Skeletal muscle tissue (tissue), 3 donors: ENCODE measurements at regions not wholly inside any gene's neighbourhood (a gene's known extent, or its start where the extent isn't known, plus 50 kb on each side); places are given as distances from the start of the nearest gene placed in this dataset.

ENCODE experiments used
- H3K27ac ChIP-seq: one replicate; pipeline ENCODE4 v1.7.0; 2013; ENCODE audit warnings: mild to moderate bottlenecking, low read depth, low read length, inconsistent platforms
- H3K27me3 ChIP-seq, 3 donors: one replicate each; pipeline ENCODE4 v1.7.0; 2013; ENCODE audit warnings: low read length in 3 of 3; ENCODE audit not compliant: control insufficient read depth in 3 of 3, insufficient read depth in 3 of 3
- H3K36me3 ChIP-seq, 3 donors: one replicate each; pipeline ENCODE4 v1.7.0; 2013; ENCODE audit warnings: low read length in 3 of 3; ENCODE audit not compliant: control insufficient read depth in 3 of 3, insufficient read depth in 3 of 3
- H3K4me1 ChIP-seq, 3 donors: one replicate each; pipeline ENCODE4 v1.7.0; 2013; ENCODE audit warnings: low read length in 3 of 3, mild to moderate bottlenecking in 3 of 3; ENCODE audit not compliant: control insufficient read depth in 3 of 3, insufficient read depth in 3 of 3
- H3K4me3 ChIP-seq, 3 donors: one replicate each; pipeline ENCODE4 v1.7.0; 2013; ENCODE audit warnings: low read length in 3 of 3
- H3K9ac ChIP-seq, 3 donors: one replicate each; pipeline ENCODE4 v1.7.0; 2013; ENCODE audit warnings: low read length in 3 of 3, mild to moderate bottlenecking in 3 of 3, moderate library complexity in 2 of 3, low read depth in 1 of 3
- H3K9me3 ChIP-seq, 3 donors: one replicate each; pipeline ENCODE4 v1.7.0; 2013; ENCODE audit warnings: low read length in 3 of 3; ENCODE audit not compliant: control insufficient read depth in 3 of 3
- donor health status: Osteomylitis.

DNA sequence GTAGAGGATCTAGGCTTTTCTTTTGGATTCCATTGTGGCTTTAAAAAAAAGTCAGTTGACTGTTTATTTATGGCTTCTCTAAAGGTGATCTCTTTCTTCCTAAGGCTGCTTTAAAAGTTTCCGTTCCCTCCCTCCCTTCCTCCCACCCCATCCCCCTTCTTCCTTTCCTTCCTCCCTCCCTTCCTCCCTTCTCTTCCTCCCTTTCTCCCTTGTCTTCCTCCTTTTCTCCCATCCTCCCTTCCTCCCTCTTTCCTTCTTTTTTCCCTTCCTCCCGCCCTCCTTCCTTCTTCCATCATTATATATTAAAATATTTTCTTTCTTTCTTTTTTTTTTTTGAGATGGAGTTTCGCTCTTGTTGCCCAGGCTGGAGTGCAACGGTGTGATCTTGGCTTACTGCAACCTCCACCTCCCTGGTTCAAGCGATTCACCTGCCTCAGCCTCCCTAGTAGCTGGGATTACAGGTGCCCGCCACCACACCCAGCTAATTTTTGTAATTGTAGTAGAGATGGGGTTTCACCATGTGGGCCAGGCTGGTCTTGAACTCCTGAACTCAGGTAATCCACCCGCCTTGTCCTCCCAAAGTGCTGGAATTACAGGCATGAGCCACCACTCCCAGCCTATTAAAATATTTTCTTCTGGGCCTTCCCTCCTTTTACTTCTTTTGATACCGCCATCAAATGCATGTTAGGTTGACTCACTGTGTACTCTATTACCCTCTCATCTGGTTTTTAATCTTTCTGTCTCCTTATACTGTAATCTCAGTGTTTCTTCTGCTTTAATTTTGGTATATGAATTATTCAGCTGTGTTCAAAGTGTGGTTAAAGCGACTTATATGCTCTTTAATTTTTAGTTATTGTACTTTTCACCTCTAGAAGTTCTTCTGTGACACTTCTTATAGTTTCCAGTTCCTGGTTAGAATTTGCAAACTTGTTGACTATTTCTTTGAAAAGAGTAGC lies 59.2 kb upstream of the ATP5PO start:
- Histone ChIP-seq H3K27ac (peak overlapping the region; percentile 88), H3K27me3 (no peaks in the 10 kb centered on the region), H3K4me1 (peaks cover 17 to 33% (median 20%) of the 10 kb centered on the region in 3 donors), H3K9me3 (no peaks in the 10 kb centered on the region), H3K9ac (no peak overlapping the region), H3K36me3 (no peaks in the 10 kb centered on the region), H3K4me3 (no peak overlapping the region)

DNA sequence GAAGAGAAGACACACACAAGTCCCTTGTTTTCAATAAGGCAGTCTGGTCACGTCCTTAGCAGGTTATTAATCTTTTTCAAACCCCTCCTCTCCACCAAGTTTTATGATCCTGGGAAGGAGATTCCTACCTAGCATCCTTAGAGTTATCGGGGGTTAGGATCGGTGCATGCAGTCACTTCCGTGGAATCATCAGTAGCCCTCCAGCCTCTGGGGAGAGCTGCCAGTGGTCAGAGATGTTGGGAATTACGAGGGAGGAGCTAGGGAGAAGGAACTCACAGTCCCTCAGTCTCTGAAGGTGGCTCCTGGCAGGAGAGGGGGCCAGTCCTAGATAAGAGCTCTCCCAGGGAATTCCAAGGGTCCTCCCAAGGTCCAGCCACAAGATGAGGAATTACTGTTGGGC lies 57.7 kb upstream of the ATP5PO start:
- no peaks in the 10 kb centered on the region for H3K36me3 ChIP-seq
- no peaks in the 10 kb centered on the region for H3K27me3 ChIP-seq
- H3K4me3 ChIP-seq = no peak overlapping the region
- H3K27ac ChIP-seq = no peak overlapping the region
- no peaks in the 10 kb centered on the region for H3K9me3 ChIP-seq
- H3K9ac ChIP-seq = no peak overlapping the region
- peaks cover 28 to 34% (median 32%) of the 10 kb centered on the region in 3 donors for H3K4me1 ChIP-seq

- Histone ChIP-seq H3K27ac (no peak overlapping the region), H3K36me3 (no peaks in the 10 kb centered on the region), H3K9me3 (no peaks in the 10 kb centered on the region), H3K27me3 (no peaks in the 10 kb centered on the region), H3K9ac (no peak overlapping the region), H3K4me3 (no peak overlapping the region), H3K4me1 (peaks cover 27 to 30% (median 29%) of the 10 kb centered on the region in 3 donors)
Measured at GRCh38 chr21:33972539-33972938, 56.9 kb upstream of the ATP5PO start.

DNA sequence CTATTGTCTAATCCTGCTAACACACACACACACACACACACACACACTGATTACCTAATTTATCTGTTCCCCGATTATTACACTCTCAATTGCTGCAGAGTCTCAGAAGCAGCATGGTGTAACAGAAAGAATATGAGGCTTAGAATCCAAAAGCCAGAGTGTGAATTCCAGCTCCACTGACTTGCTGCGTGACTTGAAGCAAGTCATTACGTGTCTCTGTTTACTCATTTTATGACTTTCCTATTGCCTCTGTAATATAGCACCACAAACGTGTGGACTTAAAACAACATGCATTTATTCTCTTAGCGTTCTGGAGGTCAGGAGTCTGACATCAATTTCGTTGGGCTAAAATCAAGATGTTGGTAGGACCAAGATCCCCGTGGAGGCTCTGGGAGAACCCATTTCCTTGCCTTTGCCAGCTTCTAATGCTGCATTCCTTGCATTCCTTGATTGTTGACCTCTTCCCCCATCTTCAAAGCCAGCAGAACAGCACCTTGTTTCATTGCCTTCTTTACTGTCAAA lies 55.9 kb upstream of the ATP5PO start:
- no peaks in the 10 kb centered on the region for H3K36me3 ChIP-seq
- H3K27me3 ChIP-seq = no peaks in the 10 kb centered on the region
- H3K4me1 ChIP-seq = peaks cover 20 to 25% (median 20%) of the 10 kb centered on the region in 3 donors
- H3K4me3 ChIP-seq = no peak overlapping the region
- no peaks in the 10 kb centered on the region for H3K9me3 ChIP-seq
- H3K9ac ChIP-seq = no peak overlapping the region
- H3K27ac ChIP-seq = no peak overlapping the region

GRCh38 chr21:33969581-33969980 lies 54.0 kb upstream of the ATP5PO start:
- no peak overlapping the region for H3K27ac ChIP-seq
- H3K9ac ChIP-seq = no peak overlapping the region
- no peaks in the 10 kb centered on the region for H3K9me3 ChIP-seq
- H3K36me3 ChIP-seq = no peaks in the 10 kb centered on the region
- no peaks in the 10 kb centered on the region for H3K27me3 ChIP-seq
- H3K4me1 ChIP-seq = peaks cover 12 to 17% (median 13%) of the 10 kb centered on the region in 3 donors
- H3K4me3 ChIP-seq = peak overlapping the region in 1 of 3 donors; percentile 10

- Histone ChIP-seq H3K27ac (no peak overlapping the region), H3K9me3 (no peaks in the 10 kb centered on the region), H3K27me3 (no peaks in the 10 kb centered on the region), H3K4me3 (peak overlapping the region in 1 of 3 donors; percentile 7), H3K36me3 (no peaks in the 10 kb centered on the region), H3K9ac (no peak overlapping the region), H3K4me1 (peaks cover 12 to 17% (median 13%) of the 10 kb centered on the region in 3 donors)
Measured at GRCh38 chr21:33968995-33969348, 53.4 kb upstream of the ATP5PO start.

DNA sequence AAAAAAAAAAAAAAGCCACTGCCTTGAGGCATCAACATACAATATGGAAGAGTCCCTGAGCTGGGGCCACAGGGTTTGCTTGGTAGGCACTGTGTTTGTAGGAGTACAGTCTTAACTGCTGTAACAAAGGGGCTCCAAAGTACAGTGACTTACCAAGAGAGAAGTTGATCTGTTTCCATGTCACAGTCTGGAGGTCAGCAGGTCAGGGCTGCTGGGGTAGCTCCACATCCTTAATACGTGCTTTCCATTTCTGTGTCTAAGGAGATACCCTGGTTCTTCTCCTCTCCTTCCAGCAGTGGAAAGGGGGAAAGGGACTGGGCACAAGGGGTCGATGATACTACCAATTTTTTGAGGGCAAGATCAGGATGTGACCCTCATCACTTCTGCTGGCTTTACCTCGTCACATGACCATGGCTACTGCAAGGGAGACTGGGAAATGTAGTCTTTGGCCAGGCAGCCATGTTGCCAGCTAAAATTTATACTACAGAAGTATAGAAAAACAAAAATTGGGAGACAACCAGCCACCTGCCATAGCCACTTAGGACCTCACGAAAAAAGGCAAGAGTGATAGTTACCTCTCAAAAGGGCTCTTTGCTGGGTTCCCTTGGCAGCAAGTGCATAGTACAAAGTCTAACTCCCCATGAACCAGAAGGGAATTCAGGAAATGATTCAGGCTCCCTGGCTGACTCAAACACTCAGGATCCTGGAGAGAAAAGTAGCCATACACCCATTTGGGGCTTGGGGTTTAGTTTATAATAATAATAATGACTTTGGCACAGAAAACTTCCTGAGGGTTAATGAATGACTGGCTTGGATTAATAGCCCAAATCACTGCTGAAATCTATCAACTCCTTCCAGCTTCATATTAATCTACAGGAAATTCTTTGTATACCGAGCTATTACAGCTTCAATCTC lies 52.7 kb upstream of the ATP5PO start:
- Histone ChIP-seq H3K4me1 (peaks cover 12 to 17% (median 13%) of the 10 kb centered on the region in 3 donors), H3K9ac (no peak overlapping the region), H3K27ac (no peak overlapping the region), H3K36me3 (no peaks in the 10 kb centered on the region), H3K27me3 (no peaks in the 10 kb centered on the region), H3K4me3 (peak overlapping the region in 1 of 3 donors; percentile 7), H3K9me3 (no peaks in the 10 kb centered on the region)

DNA sequence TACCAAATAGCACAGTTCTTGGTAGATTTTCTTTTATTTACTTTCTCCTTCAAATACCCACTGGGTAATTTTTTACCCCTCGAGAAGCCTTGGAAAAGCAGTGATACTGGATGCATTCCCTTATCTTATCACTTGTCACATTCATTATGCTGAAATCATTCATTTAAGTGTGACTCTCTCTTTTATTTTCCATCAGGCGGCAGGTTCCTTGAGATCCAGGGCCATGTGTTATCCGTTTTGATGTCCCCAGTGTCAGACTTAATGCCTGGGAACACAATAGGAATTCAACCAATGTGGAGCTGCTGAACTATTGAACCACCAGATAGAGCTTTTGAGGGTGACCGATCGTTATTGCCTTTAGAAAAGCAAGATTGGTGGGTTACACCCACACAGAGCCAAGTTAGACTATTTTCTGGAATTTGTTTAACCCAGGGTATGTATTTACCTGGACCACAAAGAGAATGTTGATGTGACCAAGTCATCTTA lies 51.5 kb upstream of the ATP5PO start:
- Histone ChIP-seq H3K9me3 (no peaks in the 10 kb centered on the region), H3K9ac (no peak overlapping the region), H3K4me1 (peaks cover 12 to 17% (median 13%) of the 10 kb centered on the region in 3 donors), H3K4me3 (no peak overlapping the region), H3K36me3 (no peaks in the 10 kb centered on the region), H3K27ac (no peak overlapping the region), H3K27me3 (no peaks in the 10 kb centered on the region)

DNA sequence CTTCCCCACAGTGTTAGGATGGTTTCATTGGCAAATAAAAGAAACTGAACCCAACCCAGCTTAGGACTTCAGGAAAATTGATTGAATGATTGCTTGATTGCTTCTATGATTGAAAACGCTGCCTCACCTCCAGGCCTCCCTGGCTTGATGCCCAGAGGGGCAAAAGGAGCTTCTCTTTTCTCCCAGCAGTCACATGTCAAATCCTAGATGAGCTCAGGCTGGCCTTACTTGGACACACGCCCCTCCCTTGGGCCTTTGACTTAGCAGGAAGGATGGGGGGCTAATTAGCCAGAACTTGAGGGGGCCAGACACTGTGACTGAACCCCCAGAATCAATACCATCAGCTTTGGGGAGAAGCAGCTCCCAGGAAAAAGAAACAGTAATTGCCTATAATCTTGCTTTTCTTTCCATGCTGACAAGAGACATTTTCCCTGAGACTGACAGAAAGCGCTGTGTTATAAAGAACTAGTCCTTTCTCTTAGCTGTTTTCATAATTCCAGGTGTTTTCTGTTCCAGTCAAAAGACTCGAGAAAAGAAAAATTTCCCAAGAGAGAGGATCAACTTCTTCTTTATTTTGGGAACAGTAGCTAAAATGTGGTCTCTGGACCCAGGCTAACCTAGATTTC lies 50.8 kb upstream of the ATP5PO start:
- no peaks in the 10 kb centered on the region for H3K9me3 ChIP-seq
- no peak overlapping the region for H3K27ac ChIP-seq

More for the DNA sequence above, 50.8 kb upstream of the ATP5PO start:
- Histone ChIP-seq H3K4me1 (peaks cover 12 to 17% (median 13%) of the 10 kb centered on the region in 3 donors), H3K36me3 (no peaks in the 10 kb centered on the region), H3K9ac (no peak overlapping the region), H3K4me3 (no peak overlapping the region), H3K27me3 (no peaks in the 10 kb centered on the region)
